ENCODE measurements at regions not wholly inside any gene's neighbourhood (a gene's known extent, or its start where the extent isn't known, plus 50 kb on each side); places are given as distances from the start of the nearest gene placed in this dataset.

DNA sequence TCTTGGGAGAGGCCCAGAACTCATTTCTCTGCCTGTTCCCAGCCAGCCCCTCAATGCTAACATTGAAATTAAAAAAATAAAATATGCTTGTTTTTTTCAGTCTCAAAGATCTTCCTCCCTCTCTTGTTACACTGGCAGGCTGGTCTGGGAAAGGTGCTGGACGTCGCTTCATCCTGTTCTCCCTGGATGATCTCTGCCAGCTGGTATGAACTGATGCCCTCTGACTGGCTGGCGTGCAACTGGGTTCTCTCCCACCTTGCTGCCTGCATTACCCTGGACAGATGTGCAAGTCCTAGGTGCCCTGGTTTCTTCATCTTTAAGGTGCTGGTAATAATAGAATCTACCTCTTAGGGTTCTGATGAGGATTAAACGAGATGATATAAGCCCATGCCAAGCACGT, 263.9 kb upstream of the PROK2 start:
- DNase-seq (ENCODE audit: extremely low read depth, insufficient read length) = no peak
- TF ChIP-seq, protein P1, sequence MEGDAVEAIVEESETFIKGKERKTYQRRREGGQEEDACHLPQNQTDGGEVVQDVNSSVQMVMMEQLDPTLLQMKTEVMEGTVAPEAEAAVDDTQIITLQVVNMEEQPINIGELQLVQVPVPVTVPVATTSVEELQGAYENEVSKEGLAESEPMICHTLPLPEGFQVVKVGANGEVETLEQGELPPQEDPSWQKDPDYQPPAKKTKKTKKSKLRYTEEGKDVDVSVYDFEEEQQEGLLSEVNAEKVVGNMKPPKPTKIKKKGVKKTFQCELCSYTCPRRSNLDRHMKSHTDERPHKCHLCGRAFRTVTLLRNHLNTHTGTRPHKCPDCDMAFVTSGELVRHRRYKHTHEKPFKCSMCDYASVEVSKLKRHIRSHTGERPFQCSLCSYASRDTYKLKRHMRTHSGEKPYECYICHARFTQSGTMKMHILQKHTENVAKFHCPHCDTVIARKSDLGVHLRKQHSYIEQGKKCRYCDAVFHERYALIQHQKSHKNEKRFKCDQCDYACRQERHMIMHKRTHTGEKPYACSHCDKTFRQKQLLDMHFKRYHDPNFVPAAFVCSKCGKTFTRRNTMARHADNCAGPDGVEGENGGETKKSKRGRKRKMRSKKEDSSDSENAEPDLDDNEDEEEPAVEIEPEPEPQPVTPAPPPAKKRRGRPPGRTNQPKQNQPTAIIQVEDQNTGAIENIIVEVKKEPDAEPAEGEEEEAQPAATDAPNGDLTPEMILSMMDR (IDR thresholded peaks at IDR 0.05; ENCODE audit: insufficient read depth, low read length, poor library complexity, severe bottlenecking) = no peak
- no peaks in the 10 kb centered on the region for H3K36me3 ChIP-seq (ENCODE audit: control insufficient read depth, insufficient read depth, low read length)
- H3K27me3 ChIP-seq (replicated peaks; ENCODE audit: control insufficient read depth, insufficient read depth, low read length) = no peaks in the 10 kb centered on the region
- no peak overlapping the region for H3K4me3 ChIP-seq (replicated peaks; ENCODE audit: low read depth, low read length)

DNA sequence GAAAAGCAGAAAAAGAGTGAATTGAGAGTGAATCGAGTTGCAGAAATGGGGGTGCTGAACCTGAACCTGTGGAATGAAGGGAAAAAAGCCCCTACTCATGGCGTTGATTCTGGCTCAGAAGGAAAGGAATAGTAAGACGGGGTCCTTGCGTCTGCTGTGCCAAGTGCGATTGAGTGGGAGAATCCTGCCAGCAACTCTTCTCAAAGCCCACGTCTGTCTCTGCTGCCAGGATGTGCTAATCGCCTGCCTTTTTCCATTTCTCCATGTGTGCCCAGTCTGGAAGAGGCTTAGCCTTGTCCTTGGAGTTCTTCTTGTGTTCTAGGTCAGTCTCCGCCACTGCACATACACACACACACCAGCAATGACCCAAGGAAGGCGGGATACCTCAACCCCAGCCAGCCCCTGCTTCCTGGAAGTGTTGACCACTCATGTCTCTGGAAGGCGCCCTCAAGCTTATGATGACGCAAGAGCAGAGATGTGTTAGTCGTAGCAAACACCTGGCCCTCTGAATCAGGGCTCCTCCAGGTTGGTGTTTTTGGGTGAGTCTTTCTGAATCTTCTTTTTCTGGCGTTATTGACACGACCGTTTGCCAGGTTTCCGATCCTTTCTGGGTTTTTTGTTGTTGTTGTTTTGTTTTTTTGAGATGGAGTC, 262.4 kb upstream of the PROK2 start:
- no peak for DNase-seq (ENCODE audit: extremely low read depth, insufficient read length)
- TF ChIP-seq, protein P1 (IDR thresholded peaks at IDR 0.05; ENCODE audit: insufficient read depth, low read length, poor library complexity, severe bottlenecking) = no peak
- no peaks in the 10 kb centered on the region for H3K36me3 ChIP-seq (ENCODE audit: control insufficient read depth, insufficient read depth, low read length)
- no peaks in the 10 kb centered on the region for H3K27me3 ChIP-seq (replicated peaks; ENCODE audit: control insufficient read depth, insufficient read depth, low read length)
- no peak overlapping the region for H3K4me3 ChIP-seq (replicated peaks; ENCODE audit: low read depth, low read length)

DNA sequence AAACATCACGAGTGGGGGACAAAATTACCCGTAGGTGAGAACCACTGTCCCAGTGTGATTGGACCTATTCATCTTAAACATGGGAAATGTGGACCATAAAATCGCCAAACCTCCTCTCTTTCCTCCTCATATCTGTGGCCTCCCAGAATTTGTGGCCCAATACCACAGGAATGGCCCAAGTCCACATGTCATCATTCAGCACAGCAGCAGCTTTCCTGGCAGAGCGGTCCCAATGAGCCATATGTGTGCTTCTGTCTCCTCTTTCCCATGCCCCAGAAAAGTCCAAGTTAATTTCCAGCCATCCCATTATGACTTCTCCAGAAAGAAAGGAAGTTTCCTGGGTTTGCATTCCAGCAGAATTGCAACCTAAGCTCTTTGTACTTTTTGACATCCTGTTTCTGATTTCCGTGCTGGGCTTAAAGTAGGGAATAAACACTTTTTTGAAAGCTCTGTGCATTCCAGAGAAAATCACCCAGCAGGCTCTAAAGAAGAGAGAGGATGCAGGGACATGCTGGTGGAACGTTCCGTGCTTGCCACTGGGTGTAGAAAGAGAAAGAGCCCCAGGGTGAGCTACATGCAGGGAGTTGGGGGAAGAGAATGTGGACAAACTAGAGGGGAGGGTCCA, 259.4 kb upstream of the PROK2 start:
- TF ChIP-seq, protein P1 (IDR thresholded peaks at IDR 0.05; ENCODE audit: insufficient read depth, low read length, poor library complexity, severe bottlenecking) = no peak
- Histone ChIP-seq H3K4me3 (replicated peaks; ENCODE audit: low read depth, low read length) (no peak overlapping the region), H3K36me3 (ENCODE audit: control insufficient read depth, insufficient read depth, low read length) (no peaks in the 10 kb centered on the region), H3K27me3 (replicated peaks; ENCODE audit: control insufficient read depth, insufficient read depth, low read length) (no peaks in the 10 kb centered on the region)
- no peak for DNase-seq (ENCODE audit: extremely low read depth, insufficient read length)

DNA sequence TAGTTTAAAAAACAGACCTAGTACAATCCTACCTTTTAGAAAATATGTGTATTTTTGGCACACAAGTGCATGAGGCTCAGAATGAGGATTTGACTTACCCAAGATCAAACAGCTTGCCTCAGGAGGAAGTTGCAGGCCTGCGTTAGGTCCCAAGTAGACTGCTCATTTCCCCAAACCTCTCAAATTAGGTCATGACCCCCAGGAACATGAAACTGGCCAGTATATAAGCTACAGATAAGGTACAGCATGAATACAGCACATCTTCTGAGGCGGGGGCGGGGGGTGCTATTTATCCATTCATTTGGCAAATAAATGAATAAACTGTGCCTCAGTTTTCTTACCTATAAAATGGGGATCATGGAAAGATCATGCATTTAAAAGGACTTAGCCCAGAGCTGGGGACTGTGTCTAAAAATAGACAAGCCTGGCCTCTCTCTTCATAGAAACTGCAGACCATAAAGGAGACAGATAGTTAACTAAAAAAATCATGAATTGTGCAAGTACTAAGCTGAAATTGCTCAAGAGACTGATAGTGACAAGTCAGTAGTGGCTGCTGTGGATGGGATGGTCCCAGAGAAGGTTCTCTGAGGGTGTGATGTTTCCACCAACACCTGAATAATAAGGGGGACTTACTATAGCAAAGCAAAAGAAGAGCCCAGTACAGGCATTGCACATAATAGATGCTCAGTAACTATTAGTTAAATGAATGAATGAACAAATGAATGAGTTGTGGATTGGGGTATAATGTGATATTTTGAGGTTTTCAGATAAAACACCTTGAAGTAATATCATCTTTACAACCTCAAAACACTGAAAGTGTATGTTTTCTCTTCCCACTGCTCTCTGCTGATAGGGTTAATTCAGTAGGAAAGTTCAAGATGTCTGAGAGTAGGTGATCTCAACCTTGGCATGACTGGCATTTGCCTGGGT, 258.5 kb upstream of the PROK2 start:
- Histone ChIP-seq H3K4me3 (replicated peaks; ENCODE audit: low read depth, low read length) (no peak overlapping the region), H3K27me3 (replicated peaks; ENCODE audit: control insufficient read depth, insufficient read depth, low read length) (no peaks in the 10 kb centered on the region), H3K36me3 (ENCODE audit: control insufficient read depth, insufficient read depth, low read length) (no peaks in the 10 kb centered on the region)
- TF ChIP-seq, protein P1 (IDR thresholded peaks at IDR 0.05; ENCODE audit: insufficient read depth, low read length, poor library complexity, severe bottlenecking) = no peak
- no peak for DNase-seq (ENCODE audit: extremely low read depth, insufficient read length)

DNA sequence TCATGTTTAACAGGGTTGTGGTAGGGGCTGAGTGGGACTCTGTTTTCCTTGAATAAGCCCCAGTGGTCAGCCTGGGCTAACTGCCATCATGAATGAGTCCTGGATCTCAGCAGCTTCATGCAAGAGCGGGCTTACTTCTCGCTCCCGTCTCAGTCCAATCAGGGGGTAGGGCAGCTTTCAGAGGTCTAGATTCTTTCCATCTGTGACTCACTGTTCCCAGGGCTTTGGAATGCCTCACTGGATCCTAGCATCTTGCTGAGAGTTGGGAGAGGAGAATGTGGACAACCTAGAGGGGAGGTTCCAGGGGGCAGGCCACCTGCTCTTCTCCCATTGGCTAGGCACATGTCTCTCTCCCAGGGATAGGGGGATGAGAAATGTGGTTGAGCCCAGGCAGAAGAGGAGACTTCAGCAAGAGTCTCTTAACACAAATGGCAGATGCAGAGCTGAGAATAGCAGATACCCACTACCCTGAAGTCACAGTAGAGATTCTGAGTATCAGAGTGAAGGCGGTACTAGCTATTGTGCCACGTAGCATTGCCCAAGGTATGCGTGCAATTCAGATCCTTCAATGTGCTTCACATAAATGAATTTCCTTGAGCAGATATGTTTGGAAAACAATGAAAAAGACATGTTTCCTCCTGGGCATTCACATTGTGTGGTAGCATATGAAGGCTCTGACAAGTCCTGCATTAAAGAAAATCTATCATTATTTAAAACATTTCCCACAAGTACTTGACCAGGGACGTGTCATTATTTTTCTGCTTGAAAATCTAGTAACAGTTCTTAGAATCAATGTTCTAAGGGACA, 257.7 kb upstream of the PROK2 start:
- Histone ChIP-seq H3K36me3 (ENCODE audit: control insufficient read depth, insufficient read depth, low read length) (no peaks in the 10 kb centered on the region), H3K4me3 (replicated peaks; ENCODE audit: low read depth, low read length) (no peak overlapping the region), H3K27me3 (replicated peaks; ENCODE audit: control insufficient read depth, insufficient read depth, low read length) (no peaks in the 10 kb centered on the region)
- TF ChIP-seq, protein P1 (IDR thresholded peaks at IDR 0.05; ENCODE audit: insufficient read depth, low read length, poor library complexity, severe bottlenecking) = no peak
- no peak for DNase-seq (ENCODE audit: extremely low read depth, insufficient read length)
